Right lung (tissue), 2 donors: ENCODE measurements at regions not wholly inside any gene's neighbourhood (a gene's known extent, or its start where the extent isn't known, plus 50 kb on each side); places are given as distances from the start of the nearest gene placed in this dataset.
"Not testable (repeated sequence)": the region's sequence is repeated elsewhere in the genome, so short reads cannot be mapped to it uniquely, and the experiment has no call there.

Experiments used
- DNase-seq, 2 donors: peaks; one replicate each; pipeline ENCODE4 v3.0.0-alpha.2; 2013

DNA sequence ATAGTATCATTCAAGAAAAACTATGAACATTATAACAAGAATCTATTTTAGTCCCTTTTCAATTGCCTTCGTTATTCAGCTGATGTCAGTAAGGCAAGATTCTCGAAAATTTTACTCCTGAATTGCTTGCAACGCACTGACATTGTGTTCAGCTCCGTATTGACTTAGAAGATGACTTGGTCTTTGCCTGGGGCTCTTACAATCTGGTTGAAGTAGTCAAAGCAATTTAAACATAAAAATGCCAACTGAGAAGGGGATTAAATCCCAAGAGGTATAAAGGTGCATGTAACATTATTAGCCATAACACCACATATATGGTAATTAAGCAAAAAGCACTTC, 507.1 kb downstream of the CENPC start:
- no peak for DNase-seq

DNA sequence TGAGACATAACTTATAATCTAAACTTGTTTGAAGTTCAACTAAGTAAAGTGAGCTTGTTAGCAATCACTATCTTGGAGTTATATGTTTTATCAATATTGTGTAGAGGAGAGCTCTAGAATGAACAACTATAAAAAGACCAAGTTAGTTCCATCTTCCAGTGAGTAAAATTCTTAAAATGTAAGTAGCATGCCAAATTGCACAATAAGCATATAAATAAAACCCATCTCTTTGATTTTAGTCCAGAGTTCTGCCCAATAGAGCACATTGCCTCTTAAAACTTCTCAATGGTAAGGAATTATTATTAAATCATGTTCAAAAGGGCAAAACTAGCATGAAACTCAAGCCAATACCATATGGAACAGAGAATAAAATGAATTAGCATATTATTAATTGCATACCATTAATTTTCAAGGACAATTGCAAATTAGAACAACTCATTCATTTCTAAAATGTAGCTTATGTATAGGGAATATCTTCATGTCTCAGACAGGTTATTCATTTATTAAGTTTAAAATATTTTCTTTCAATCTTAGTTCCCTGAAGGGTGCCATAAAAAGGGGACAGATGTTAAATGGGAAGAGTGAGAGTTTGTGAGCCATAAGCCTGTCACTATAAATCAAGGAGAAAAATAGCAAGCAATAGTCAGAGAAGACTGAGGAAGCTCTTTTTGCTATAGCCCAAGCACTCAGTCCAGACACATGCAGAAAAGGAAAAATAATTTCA, 507.6 kb downstream of the CENPC start:
- no peak for DNase-seq

DNA sequence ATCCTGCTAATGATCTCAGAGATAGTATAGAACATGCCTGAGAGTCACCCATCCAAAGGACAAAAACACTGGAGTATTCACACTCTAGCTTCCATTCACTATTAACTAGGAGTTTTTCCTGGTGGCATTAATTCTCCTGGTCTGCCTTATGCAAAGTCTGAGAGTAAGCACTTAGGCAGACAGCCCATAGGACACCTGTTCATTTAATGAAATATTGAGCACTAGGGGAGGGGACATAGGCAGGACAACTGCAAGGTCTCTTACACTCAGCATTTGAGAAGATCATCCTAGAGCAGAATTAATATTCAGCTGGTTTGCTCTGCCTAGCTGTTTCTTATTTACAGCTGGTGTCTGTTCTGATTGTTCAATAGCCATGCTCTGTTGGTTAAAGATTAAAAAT, 508.5 kb downstream of the CENPC start:
- no peak for DNase-seq

DNA sequence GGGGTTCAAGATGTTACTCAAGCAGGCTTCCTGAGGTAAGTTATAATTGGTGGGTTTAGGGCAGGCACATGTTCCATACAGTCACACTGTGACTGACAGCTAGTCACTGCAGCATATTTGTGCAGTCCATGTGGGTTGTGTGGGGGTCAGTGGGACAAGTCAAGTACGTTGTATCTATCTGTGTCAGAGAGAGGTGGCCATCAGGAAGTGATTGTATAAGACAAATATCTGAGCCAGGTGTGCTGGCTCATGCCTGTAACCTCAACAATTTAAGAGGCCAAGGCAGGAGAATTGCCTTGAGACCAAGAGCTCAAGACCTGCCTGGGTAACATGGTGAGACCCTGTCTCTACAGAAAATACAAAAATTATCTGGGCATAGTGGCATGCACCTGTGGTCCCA, 509.3 kb downstream of the CENPC start:
- no peak for DNase-seq

DNA sequence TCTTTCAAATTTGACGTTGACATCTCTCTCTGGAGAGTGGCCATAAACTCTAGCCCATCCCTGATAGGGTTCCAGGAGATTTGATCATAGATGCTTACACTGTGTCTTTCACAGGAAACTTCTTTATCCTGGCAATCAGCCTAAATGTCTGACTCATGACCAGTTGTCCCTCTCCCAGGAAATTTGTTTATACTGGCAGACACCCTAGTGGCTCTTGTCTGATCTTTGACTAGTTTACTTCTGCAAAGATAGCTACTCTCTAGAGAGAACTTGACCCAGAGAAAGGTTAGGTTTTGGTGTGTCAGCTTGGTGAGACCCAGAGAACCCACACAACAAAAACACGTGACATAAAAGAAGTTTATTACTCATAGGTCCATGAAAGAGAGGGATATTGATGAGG, 509.8 kb downstream of the CENPC start:
- no peak for DNase-seq

DNA sequence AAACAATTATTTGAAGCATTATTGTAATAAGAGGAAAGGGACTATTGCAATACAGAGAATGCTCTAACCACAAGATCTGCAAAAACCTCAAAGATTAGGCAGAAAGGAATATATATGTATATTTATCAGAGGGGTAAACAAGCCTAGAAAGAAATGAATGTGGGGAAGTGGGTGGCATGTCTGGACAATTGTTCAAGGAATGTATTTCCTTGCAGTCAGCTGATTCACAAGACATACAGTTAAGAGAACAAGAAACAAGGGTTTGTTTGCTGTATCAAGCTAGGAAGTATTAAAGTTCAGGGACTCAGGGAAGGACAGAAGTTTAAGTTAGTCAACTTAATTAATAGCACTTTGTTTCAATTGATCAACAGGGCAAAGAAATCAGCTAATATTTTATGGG, 514.7 kb downstream of the CENPC start:
- DNase-seq = no peak

DNA sequence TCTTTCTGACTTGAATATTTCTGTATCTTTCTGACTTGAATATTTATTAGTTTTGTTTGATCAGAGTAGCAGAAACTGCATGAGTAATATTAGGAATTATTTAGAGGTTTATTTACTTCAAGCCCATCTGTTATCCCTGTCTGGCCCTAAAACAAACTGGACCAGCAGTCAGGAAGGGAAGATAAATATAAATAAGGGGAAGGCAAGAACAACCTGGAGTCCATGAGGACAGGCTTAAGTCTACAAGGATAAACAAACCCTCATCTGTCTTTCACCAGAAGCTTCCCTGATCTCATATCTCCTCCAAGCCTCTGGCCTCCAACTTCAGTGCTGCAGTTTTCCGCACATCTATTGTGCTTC, 524.9 kb downstream of the CENPC start:
- no peak for DNase-seq

DNA sequence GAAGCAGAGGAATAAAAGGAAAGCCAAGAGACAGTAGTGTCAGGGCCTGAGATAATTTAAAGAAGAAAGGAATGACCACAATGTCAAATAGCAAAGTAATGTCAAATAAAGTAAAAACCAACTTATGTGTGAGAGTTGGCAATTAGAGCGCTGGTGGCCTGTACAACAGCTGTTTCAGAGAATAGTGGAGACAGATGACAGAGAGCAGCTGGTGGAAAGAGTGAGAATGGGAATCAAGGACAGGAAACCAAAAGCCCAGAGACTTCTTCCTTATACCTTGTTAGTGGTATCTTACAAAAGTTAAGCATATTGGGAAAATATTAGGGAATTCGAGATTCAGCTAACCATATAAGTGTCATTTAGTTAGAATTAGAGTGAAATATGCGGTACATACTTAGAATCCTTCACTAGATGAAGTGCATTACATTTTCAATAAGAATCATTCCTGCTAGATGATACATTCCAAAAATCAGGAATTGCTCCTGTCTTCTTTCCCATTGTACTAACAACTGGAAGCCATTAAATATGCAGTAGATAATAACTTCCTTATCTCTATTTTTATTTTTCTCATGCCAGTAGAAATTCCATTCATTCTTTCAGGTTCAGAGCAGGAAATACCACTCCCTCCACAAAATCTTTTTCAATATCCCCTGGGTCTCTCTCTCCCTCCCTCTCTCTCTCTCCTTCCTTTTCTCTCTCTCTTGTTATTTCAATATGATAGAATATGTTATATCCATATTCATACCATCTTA, 525.4 kb downstream of the CENPC start:
- DNase-seq = no peak

DNA sequence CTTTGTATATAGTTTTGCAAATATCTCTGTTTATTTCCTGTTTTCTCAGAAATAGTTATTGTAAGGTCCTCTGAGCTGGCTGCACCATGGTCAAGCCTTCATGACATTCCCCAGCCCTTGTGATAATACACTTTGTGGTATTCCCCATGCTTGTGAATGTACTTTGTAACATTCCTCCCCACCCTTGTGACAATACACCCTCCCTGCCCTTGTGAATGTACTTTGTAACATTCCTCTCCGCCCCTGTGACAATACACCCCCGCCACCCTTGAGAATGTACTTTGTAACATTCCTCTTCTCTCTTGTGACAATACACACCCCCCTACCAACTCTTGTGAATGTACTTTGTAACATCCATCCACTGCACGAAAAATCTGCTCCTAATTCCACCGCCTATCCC, 530.7 kb downstream of the CENPC start:
- DNase-seq = no peak

DNA sequence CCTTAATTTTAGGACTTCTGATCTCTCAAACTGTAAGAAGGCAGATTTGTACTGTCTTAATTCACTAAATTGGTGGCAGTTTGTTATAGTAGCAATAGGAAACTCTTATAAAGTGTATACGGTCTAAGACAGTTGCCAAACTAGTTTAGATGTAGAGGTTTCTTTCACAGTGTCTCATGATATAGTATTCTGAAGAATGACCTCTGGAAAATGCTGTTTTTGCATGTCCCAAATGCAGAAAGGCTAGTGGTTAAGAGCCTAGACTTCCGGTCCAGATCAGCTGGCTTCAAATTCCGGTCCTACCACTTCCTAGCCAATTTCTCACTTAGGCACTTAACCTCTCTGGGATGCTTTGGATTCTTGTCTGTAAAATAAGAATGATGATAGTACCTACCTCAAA, 538.5 kb downstream of the CENPC start:
- no peak for DNase-seq

DNA sequence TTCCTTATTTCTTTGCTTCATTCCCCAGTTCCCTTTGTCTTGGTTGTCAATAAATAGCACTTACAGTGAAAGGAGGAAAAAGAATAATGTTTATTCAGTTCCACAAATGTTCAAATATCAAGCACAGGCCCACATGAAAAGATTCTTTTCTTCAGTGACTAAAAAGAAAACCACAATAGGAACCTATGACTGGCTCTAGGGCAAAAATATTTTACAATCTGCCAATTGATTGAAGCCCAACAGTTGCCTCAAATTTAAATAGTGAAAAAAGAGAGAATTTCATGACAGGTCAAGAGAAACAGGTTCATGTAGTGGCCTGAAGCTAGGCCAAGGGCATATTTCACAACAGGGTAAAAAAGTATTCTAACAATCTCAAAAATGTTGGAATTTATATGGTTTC, 553.8 kb downstream of the CENPC start:
- DNase-seq = no peak

DNA sequence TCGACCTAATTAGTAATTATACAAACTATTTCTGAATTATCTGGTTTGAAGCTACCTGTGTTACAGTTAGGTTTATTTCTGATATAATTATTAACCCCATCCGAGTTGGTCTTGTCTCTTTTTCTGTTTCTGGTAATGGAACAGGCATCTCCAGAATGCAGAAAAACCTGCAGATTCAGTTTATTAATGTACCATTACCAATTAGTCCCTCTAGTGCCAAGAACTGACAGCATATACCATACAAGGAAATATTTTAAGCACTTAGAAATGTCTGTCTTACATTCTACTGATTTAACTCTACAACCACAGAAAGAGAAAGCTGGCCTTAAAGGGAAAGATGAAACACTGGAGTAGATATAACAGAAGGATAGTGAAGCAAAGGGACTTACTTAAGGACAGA, 570.6 kb downstream of the CENPC start:
- DNase-seq = no peak

DNA sequence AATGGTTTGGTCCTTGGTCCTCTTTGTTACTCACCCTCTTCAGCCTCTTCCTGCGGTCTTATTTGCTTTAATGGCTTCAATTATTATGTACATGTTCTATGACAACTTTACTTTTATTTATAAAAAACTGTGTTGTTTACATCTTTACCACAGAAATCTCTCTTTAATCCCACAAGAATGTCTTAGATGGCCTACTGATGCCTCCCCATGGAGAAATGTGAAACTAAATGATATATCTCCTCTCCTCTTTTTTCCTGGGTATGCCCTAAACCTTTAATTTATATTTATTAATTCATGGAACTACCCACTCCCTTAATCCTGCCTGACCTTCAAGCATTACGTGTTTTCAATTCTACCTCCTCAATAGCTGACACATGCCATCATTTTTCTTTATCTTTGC, 573.2 kb downstream of the CENPC start:
- DNase-seq = no peak

DNA sequence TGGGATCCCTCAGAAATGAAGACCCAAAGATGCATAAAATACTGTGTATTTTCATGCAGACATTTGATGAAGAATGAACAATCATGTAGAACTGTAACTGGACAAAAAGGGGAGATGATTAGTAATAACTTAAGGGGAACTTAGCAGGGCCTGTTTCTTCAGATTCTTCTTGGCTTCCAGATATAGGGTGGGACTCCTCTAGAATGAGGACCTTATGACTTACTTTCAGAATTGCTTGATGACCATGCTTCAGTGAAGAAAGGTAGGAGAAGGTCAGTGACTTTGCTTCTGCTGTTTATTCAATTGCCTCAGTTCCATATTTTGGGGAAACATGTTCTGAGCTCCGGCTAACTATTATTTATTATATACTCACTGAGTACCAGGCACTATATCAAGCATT, 580.8 kb downstream of the CENPC start:
- DNase-seq = no peak

DNA sequence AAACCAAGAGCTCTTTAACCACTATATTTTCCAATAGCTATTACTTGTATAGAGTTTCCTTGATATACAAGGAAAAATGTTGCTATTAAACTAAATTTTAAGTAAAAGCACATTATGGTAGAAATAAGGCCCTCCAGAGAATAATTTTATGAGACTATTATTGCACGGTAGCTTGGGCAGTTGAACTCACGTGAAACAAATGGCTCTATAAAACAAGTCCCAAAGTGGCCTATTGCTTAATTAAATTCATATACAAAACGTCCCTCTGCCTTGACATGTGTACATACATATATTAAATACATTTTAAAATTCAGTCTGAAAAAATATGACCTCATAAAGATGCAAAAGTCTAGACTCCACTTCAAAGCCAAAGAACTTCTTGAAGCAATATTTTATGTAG, 582.2 kb downstream of the CENPC start:
- DNase-seq = no peak

DNA sequence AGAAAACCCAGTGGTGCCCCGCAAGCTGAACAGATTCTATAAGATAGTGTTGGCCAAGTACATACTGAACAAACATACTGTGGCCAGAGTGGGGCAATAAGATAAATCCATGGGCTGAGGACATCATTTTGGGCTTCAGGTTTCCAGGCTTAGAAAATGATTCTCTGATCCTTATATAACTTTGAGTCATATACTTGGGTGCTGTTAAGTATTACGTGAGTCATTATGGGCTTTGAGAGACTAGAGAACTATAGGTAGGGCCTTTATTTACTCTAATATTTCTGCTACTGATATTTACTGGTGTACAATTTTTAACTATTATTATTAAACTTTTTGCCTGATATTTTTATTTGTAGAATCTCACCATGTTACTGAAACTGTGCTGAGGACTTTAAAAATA, 586.1 kb downstream of the CENPC start:
- no peak for DNase-seq

DNA sequence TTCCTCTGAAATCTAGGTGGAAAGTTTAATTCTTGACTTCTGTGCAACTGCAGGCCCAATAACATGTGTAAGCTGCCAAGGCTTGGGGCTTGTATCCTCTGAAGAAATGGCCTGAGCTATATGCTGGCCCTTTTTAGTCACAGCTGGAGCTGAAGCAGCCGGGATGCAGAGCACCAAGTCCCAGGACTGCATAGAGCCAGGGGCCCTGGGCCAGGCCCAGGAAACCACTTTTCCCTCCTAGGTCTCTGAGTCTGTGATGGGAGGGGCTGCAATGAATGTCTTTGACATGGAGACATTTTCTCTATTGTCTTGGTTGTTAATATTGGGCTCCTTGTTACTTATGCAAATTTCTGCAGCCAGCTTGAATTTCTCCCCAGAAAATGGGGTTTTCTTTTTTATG, 588.5 kb downstream of the CENPC start:
- no peak for DNase-seq

DNA sequence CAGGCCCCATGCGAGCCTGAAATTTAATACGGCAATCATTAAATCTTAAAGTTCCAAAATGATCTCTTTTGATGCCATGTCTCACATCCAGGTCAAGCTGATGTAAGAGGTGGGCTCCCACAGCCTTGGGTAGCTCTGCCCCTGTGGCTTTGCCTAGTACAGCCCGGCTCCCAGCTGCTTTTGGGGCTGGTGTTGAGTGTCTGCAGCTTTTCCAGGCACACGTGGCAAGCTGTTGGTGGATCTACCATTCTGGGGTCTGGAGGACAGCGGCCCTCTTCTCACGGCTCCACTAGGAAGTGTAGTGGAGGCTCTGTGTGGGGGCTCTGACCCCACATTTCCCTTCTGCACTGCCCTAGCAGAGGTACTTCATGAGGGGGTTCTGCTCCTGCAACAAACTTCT, 588.9 kb downstream of the CENPC start:
- DNase-seq = no peak

DNA sequence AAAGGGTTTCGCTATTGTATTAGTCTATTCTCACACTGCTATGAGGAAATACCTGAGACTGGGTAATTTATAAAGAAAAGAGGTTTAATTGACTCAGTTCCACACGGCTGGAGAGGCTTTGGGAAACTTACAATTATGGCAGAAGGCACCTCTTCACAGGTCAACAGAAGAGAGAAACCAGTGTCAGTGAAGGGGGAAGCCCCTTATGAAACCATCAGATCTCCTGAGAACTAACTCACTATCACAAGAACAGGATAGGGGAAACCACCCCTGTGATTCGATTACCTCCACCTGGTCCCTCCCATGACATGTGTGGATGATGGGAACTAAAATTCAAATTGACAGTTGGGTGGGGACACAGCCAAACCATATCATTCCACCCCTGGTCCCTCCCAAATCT, 589.5 kb downstream of the CENPC start:
- no peak for DNase-seq

DNA sequence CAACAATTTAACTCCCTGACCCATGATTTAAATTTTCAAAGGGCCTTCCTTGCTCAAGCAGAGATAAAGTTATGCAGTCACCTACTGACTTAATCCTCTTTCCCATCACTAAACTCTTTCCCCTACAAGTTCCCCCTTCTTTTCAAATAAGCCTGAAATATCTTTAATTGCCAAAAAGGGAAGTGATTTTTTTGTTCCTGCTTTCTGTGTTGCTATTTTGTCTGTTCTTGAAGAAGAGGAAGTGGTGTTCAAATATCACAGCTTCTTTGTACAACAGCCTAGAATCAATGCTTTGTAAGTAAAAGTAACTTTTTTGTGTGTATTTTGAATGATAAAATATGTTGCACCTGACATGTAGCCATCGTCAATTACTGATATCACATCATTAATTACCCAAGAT, 595.9 kb downstream of the CENPC start:
- no peak for DNase-seq

DNA sequence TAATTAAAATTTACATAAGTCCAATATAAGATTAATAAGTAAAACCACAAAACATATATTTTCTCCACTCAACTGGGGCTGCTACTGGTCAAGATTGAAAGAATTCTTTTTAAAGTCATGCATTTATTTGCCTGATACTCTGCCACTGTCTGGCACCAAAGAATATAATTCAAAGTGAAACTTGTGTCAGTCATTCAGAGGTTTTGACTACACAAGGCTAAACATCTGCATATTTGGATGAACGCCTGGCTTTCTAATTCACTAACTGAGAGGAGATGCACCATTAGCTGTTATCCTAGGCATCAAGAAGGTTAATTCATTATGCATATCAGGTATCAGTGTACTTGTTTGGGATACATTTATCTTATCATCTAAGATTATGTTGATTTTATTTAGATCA, 598.5 kb downstream of the CENPC start:
- DNase-seq = no peak

DNA sequence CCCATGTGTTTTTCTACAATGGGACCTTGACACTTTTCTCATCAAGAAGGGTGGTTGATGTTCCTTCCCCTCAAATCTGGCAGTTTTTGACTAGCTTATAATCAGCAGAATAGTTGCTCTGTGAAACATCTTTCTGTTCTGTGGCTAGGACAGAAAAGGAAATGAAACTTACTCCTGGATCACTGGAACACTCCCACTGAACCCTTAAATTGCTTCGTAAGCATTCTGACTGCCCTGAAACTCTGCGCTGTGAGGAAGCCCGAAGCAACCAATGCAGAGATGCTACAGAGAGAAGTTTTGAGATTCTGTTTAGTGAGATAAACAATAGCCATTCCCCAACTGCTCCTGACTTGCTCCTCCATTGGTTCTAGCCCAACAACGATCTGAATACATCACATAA, 602.2 kb downstream of the CENPC start:
- no peak for DNase-seq

DNA sequence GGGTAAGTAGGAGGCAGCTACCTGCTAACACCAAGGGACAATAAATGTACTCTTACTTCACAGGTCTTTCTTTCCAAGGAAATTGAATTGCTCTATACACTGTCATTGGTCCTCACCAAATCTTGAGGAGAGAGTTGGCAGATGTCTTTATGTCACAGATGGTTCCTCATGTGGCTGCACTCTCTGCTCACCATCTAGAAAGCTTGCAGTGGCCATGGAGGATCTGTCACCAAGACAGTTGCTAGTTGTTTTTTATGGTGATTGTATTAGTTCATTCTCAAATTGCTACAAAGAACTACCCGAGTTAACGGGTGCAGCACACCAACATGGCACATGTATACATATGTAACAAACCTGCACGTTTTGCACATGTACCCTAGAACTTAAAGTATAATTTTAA, 613.3 kb downstream of the CENPC start:
- DNase-seq = not testable (repeated sequence)

DNA sequence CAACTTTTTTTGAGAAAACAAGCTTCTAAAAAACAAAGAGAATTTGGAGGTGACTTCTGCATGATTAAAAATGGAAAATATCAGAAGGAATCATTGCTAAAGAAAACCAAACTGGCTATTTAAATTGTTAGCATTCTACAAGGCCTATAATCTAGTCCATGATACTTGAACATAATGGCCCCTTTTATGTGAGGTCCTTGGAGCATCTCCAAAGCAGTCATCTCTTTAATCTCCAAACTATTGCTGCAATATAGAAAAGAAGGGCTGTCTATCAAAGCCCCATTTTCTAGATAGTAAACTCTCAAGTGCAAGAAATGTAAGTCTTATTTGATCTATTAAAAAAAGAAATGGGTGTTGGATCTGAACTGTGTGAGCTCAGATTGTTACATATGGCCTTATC, 615.1 kb downstream of the CENPC start:
- DNase-seq = no peak
